ENCODE measurements at regions not wholly inside any gene's neighbourhood (a gene's known extent, or its start where the extent isn't known, plus 50 kb on each side); places are given as distances from the start of the nearest gene placed in this dataset.
A peak's percentile ranks its signal among the peaks of the same experiment; 100 is the strongest.

- peak; percentile 81 for DNase-seq (ENCODE audit: low spot score)
Observed at GRCh38 chr18:78743078-78743477, 236.5 kb upstream of the SALL3 start.

GRCh38 chr18:78751664-78752063, 228.0 kb upstream of the SALL3 start:
- DNase-seq (ENCODE audit: low spot score): peak; percentile 22

GRCh38 chr18:78753240-78753639, 226.4 kb upstream of the SALL3 start:
- DNase-seq (ENCODE audit: low spot score): peak; percentile 55

- DNase-seq (ENCODE audit: low spot score): peak; percentile 78
Observed at GRCh38 chr18:78754311-78755043, 225.1 kb upstream of the SALL3 start.

GRCh38 chr18:78757014-78757413, 222.6 kb upstream of the SALL3 start:
- peak; percentile 85 for DNase-seq (ENCODE audit: low spot score)

GRCh38 chr18:78758496-78758895, 221.1 kb upstream of the SALL3 start:
- no peak for DNase-seq (ENCODE audit: low spot score)

GRCh38 chr18:78762753-78763152, 216.9 kb upstream of the SALL3 start:
- no peak for DNase-seq (ENCODE audit: low spot score)

- no peak for DNase-seq (ENCODE audit: low spot score)
Observed at GRCh38 chr18:78764544-78764943, 215.1 kb upstream of the SALL3 start.

GRCh38 chr18:78765142-78765541, 214.5 kb upstream of the SALL3 start:
- peak; percentile 73 for DNase-seq (ENCODE audit: low spot score)

- peak; percentile 75 for DNase-seq (ENCODE audit: low spot score)
Observed at GRCh38 chr18:78765637-78766281, 213.9 kb upstream of the SALL3 start.

- DNase-seq (ENCODE audit: low spot score): peak; percentile 64
Observed at GRCh38 chr18:78766651-78767533, 212.7 kb upstream of the SALL3 start.

- no peak for DNase-seq (ENCODE audit: low spot score)
Observed at GRCh38 chr18:78767648-78768071, 212.0 kb upstream of the SALL3 start.

- no peak for DNase-seq (ENCODE audit: low spot score)
Observed at GRCh38 chr18:78768221-78768620, 211.4 kb upstream of the SALL3 start.

GRCh38 chr18:78768656-78769501, 210.7 kb upstream of the SALL3 start:
- DNase-seq (ENCODE audit: low spot score): peak; percentile 79

GRCh38 chr18:78769502-78770105, 210.0 kb upstream of the SALL3 start:
- no peak for DNase-seq (ENCODE audit: low spot score)

- DNase-seq (ENCODE audit: low spot score): no peak
Observed at GRCh38 chr18:78770139-78770822, 209.3 kb upstream of the SALL3 start.

- peak; percentile 62 for DNase-seq (ENCODE audit: low spot score)
Observed at GRCh38 chr18:78770823-78771139, 208.8 kb upstream of the SALL3 start.

- DNase-seq (ENCODE audit: low spot score): no peak
Observed at GRCh38 chr18:78771496-78772359, 207.9 kb upstream of the SALL3 start.
